ENCODE measurements at regions not wholly inside any gene's neighbourhood (a gene's known extent, or its start where the extent isn't known, plus 50 kb on each side); places are given as distances from the start of the nearest gene placed in this dataset.
"Not testable (repeated sequence)": the region's sequence is repeated elsewhere in the genome, so short reads cannot be mapped to it uniquely, and the experiment has no call there.

GRCh38 chr4:148649652-148650331 is 207.6 kb upstream of the NR3C2 start:
- DNase-seq (ENCODE audit: low read depth), result no peak

DNA sequence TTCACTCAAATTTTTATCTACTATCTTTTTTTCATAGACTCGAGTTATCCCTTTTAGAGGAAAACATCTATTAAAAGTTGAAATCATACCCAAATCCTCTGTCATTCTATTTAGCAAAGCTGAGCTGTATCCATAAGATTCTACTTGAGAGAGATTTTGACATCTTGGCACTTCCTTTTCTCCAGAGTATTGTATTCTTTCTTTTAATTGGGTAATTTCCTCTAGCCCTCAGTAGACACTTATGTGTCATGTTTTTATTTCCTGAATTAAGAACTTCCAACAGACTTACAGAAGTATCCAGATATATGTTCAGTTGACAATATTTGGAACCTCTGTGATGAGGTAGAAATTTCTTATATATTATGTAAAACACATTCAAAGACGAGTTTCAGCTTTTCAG is 201.6 kb upstream of the NR3C2 start:
- no peak for DNase-seq (ENCODE audit: low read depth)

DNA sequence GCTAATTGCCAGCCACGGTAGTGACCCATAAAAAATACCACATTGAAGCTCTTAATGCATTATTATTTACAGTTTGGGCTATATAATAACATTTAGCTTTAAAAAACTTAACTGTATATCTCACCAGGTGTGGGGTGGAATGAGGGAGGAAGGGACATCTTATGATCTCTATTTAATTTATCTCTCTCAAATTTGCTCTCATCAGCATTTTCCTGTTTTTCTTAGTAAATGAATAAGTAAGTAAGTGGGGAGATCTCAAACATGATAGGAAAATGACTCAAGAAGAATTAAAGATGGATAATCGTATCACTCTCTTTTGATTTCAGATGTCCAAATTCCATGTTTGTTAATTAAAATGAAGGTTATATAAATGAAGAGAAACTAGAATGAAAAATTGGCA is 200.7 kb upstream of the NR3C2 start:
- no peak for DNase-seq (ENCODE audit: low read depth)

DNA sequence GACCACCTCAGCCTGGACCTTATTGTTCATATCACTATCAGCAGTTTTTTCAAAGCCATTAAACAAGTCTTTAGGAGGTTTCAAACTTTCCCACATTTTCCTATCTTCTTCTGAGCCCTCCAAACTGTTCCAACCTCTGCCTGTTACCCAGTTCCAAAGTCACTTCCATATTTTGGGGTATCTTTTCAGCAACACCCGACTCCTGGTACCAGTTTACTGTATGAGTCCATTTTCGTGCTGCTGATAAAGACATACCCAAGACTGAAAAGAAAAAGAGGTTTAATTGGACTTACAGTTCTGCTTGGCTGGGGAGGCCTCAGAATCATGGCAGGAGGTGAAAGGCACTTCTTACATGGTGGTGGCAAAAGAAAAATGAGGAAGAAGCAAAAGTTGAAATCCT is 195.9 kb upstream of the NR3C2 start:
- not testable (repeated sequence) for DNase-seq (ENCODE audit: low read depth)

DNA sequence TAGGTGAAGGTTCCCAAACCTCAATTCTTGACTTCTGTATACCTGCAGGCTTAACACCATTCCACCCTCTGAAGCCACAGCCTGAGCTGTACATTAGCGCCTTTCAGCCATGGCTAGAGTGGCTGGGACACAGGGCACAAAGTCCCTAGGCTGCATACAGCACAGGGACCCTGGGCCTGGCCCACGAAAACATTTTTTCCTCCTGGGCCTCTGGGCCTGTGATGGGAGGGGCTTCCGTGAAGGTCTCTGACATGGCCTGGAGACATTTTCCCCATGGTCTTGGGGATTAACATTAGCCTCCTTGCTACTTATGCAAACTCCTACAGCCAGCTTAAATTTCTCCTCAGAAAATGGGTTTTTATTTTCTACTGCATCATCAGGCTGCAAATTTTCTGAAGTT is 195.2 kb upstream of the NR3C2 start:
- DNase-seq (ENCODE audit: low read depth), result not testable (repeated sequence)

GRCh38 chr4:148634476-148634875 is 192.3 kb upstream of the NR3C2 start:
- no peak for DNase-seq (ENCODE audit: low read depth)

DNA sequence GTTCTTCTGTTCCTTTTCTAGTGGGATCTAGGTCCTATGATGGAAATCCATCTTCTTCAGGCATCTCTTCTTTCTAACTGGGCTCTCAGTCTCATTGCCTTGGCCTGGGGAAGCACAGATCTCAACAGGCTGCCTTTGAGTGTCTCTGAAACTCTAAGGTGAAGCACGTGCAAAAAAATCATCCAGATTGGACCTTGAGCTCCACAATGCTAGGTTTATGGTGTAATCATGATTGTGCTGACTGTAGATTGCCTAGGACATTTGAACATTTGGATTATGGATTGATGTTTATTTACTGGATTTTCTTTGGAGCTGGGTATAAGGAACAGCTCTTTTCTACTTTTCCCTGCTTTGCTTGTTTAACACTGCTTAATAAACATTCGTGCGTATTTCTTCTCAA is 191.5 kb upstream of the NR3C2 start:
- DNase-seq (ENCODE audit: low read depth), result no peak

- DNase-seq (ENCODE audit: low read depth), result no peak
Measured at GRCh38 chr4:148632476-148632875, 190.3 kb upstream of the NR3C2 start.

- no peak for DNase-seq (ENCODE audit: low read depth)
Measured at GRCh38 chr4:148630051-148630450, 187.8 kb upstream of the NR3C2 start.

GRCh38 chr4:148618856-148619255 is 176.6 kb upstream of the NR3C2 start:
- DNase-seq (ENCODE audit: low read depth), result no peak

GRCh38 chr4:148608968-148609367 is 166.8 kb upstream of the NR3C2 start:
- DNase-seq (ENCODE audit: low read depth), result no peak

GRCh38 chr4:148598418-148599207 is 156.4 kb upstream of the NR3C2 start:
- not testable (repeated sequence) for DNase-seq (ENCODE audit: low read depth)

DNA sequence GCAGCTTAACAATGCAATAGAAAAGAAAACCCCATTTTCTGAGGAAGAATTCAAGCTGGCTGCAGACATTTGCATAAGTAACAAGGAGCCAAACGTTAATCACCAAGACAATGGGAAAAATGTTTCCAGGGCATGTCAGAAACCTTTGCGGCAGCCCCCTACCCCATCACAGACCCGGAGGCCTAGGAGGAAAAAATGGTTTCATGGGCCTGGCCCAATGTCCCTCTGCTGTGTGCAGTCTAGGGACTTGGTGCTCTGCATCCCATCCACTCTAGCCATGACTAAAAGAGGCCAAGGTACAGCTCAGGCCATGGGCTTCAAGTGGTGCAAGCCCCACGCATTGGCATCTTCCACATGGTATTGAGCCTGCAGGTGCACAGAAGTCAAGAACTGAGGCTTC is 147.0 kb upstream of the NR3C2 start:
- no peak for DNase-seq (ENCODE audit: low read depth)

- no peak for DNase-seq (ENCODE audit: low read depth)
Measured at GRCh38 chr4:148575577-148575976, 133.4 kb upstream of the NR3C2 start.

GRCh38 chr4:148574911-148575310 is 132.7 kb upstream of the NR3C2 start:
- DNase-seq (ENCODE audit: low read depth), result no peak

- no peak for DNase-seq (ENCODE audit: low read depth)
Measured at GRCh38 chr4:148574502-148574901, 132.3 kb upstream of the NR3C2 start.

DNA sequence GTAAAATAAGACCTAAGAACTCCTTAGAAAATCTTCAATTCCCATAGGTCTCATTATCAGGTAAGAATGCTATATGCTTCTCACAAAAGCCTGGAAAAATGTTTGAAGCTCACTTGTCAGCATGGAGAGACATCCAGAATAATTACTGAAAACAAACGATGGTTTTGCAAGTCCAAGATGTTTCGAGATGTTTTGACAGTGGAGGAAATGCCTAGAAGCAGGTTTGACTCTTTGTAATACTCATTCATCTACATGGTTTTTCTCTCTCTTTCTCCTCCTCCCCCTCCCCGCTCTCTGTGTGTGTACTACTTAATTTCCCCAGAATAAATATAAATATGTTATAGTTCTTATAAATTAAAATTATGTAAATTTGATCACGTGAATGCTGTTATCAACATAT is 131.9 kb upstream of the NR3C2 start:
- DNase-seq (ENCODE audit: low read depth), result no peak

GRCh38 chr4:148573296-148573695 is 131.1 kb upstream of the NR3C2 start:
- DNase-seq (ENCODE audit: low read depth), result no peak

- DNase-seq (ENCODE audit: low read depth), result no peak
Measured at GRCh38 chr4:148565801-148566200, 123.6 kb upstream of the NR3C2 start.

DNA sequence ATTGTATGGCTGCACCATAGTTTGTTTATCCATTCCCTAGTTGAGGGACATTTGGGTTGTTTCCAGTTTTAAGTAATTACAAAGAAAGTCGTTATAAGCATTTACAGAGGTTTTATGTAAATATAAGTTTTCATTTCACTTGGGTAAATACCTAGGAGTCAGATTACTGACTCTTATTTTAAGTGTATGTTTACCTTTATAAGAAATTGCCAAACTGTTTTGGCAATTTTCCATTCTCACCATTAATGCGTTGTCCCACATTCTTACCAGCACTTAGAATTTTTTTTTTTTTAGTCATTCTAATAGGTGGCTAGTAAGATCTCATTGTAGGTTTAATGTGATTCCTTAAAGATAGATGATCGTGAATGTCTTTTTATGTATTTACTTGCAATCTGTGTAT is 121.5 kb upstream of the NR3C2 start:
- no peak for DNase-seq (ENCODE audit: low read depth)

DNA sequence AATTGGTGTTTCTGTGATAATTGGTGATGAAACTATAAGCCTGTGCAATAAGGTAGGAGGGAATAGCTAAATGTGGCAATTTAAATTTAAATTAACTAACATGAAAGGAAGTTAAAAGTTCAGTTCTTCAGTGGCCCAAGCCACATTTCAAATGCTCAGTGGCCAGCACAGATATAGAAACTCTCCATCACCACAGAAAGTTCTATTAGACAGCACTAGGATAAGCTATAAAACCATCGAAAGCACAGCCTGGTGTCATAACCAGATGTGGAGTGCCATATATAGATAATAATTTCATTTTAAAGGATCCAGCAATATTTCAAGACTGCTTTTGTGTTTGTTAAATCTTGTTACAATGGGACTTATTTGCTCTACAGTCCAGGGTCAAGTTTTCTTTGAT is 119.3 kb upstream of the NR3C2 start:
- no peak for DNase-seq (ENCODE audit: low read depth)

- no peak for DNase-seq (ENCODE audit: low read depth)
Measured at GRCh38 chr4:148557793-148558192, 115.6 kb upstream of the NR3C2 start.

DNA sequence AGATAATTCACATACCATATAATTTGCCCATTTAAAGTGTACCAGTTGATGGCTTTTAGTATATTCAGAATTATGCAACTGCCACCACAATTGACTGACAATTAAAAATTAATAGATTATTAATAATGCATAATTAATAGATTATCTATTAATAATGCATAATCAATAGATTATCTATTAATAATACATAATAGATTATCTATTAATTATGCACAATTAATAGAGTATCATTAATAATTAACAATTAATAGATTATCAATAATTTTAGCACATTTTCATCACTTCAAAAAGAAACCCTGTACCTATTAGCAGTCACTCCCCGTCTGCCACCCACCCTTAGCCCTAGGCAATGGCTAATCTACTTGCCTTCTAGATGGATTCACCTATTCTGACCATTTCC is 108.6 kb upstream of the NR3C2 start:
- DNase-seq (ENCODE audit: low read depth), result no peak
